ENCODE measurements at regions not wholly inside any gene's neighbourhood (a gene's known extent, or its start where the extent isn't known, plus 50 kb on each side); places are given as distances from the start of the nearest gene placed in this dataset.
"Not testable (repeated sequence)": the region's sequence is repeated elsewhere in the genome, so short reads cannot be mapped to it uniquely, and the experiment has no call there.

DNA sequence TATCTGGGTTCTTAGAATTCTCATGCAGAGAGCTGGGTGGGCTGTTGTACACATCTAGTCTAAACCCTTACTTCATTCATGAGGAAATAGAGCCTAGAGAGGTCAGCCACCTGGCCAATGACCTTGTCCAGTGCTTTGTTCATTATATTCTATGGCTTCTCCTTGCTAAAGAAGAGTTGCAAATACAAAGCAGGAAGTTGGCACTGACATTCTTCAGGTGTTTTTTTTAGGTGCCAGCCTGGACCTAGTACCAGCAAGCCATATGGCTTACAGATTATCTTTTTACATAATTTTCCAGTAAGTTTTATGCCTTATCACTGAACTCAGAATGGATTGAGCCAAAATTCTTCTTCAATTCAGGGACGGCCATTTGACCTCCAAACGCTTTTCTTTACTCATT is 54.7 kb upstream of the PGM2 start:
- no peak for DNase-seq (ENCODE audit: low spot score)

DNA sequence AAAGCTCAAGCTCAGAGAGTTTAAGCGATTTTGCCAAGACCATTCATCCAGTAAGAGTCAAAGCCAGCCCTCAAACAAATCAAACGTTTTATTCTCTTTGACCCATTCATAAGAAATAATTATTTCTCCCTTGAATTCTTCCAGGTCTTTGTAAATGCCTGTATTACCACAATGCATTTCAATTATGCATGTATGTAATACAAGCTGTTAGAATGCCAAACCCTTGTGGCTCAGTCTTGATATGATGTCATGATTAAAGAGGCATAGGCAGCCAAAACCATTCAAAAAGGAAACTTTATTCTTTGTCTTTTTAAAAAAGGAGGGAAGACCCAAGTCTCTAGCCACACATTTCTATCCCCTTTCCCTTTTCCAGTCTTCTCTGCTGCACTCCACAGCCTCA is 56.5 kb upstream of the PGM2 start:
- DNase-seq (ENCODE audit: low spot score): no peak

DNA sequence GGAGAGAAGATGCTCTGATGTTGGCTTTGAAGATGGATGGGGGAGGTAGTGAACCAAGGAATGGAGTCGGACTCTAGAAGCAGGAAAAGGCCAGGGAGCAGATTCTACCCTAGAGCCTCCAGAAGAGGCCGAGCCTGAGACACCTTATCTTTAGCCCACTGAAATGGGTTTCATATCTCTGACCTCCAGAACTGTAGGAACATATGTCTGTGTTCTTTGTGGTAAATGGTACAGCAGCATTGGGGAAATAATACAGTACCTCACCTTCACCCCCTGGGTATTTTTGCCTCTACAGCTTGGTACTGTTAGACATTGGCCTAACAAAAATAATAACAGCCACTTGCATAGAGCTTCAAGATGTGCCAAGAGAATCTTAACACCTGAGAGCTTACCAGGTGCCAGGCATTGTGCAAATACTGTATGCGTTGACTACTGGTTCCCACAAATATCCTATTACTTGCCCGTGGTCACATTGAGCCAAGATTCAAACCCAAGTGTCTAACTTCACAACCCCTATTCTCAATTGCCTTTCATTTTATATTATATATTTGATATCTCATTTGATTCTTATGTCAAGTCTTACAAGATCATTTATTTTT is 57.0 kb upstream of the PGM2 start:
- DNase-seq (ENCODE audit: low spot score): no peak

DNA sequence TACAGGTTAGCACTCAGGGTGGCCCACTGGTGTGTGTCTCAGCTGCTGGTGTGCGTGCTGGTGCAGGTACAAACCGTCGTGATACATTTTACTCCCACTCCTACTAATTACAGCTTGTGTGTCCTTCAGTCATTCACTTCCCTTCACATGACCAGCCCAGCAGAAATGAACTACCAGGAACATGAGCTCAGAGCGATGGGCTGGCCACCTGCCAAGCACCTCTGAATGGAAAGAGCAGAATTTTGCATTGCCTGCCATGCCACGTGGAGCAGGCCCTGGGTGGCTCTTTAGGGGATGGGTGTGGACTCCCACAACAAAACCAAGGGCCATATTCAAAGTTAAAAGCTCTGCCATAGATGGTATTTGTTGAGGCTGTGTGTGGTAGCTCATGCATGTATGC is 58.9 kb upstream of the PGM2 start:
- no peak for DNase-seq (ENCODE audit: low spot score)

DNA sequence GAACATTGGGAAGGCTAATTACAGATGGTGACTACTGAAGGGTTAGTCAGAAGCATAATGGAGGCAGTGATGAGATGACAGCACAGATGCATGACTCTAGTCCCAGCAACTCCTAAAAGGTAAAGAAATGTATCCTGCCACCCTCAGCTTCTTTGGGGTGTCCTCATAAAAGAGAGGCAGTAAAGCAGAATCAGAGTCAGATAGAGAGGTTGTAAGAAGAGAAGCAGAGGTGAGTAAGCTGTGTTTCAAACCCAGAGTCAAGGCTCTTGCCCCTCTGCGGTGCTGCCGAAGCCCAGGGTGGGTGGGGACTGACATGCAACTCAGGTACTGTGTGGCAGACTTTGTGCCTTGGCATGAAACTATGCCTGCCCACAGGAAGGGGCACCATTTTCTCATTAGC is 59.5 kb upstream of the PGM2 start:
- no peak for DNase-seq (ENCODE audit: low spot score)

DNA sequence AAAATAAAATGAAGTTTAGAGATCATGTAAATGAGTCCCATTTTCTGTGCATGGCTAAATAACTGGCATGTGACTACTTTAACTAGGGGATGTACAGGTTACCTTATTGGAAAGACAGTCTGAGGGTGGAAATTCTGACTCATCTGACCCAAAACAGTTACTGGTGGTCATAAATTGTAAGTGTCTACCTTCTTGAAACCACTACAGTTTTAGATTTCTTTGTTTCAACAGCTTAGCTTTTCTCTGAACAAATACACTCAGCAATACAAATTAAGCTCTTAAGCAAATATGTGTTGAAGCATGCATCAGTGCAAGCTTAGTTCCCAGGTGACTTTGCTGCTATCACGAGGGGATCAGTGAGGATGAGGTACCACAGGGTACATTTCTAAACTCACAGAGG is 60.7 kb upstream of the PGM2 start:
- no peak for DNase-seq (ENCODE audit: low spot score)

DNA sequence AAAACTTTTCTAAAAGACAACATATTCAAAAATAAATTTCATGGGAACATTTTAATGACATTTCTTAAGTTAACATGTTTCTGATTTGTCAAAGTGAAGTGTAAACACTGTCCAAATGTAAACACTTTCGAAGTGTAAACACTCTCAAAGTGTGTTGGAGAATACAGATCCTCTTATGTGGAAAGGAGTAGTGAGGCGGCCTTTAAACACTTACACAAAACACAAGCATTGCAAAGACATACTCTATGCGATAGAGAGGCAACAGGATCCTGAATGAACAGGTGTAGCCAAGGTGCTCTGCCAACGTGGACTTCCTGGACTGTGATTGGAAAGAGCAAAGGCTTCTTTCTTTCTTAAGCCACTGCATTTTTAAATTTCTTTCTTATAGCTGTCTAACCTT is 62.7 kb upstream of the PGM2 start:
- no peak for DNase-seq (ENCODE audit: low spot score)

DNA sequence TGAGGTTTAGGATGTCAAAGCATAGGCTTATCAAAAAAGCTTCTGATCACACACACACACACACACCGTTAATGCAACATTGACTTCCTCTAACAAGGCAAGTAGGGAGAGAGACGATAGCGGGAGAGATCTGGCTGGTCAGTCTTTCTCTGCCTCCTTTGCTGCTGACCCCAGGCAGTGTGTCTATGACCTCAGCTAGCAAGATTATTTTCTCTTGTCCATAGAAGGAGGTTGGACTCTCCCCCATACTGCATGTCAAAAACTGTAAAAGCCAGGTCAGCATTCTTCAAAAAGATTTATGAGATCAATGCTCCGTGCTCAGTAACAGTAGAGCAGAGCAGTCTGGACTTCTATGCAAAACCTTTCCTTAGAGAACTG is 63.5 kb upstream of the PGM2 start:
- no peak for DNase-seq (ENCODE audit: low spot score)

DNA sequence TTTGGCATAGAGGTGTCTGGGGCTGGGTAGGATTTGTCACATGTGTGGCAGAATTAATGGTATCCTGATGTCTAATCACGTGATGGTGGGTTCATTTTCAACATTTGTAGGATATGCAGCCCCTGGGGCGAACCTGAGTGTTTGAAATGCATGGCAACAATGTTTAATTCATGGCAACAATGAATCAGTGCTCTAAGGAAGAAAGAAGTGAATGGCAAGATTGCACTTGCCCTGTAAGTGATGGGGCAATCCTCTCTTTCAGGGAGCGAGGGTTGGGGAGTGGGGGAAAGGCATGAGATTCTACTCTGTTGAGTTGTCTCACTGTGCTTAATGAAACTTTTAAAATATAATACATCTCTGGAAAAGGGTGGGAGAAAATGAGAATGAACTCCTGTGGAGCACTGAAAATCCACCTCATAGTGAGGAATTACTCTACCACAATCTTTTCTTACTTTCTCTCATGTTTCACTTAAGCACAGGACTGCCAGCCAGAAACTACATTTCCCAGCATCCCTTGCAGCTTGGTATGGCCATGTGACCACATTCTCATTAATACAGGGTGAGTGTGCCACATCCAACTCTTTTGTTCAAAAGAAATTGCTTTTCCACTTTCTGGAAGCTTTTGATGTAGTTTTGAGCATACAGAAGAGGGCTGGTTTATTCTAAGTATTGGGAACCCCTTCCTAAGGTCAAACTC is 64.0 kb upstream of the PGM2 start:
- no peak for DNase-seq (ENCODE audit: low spot score)

DNA sequence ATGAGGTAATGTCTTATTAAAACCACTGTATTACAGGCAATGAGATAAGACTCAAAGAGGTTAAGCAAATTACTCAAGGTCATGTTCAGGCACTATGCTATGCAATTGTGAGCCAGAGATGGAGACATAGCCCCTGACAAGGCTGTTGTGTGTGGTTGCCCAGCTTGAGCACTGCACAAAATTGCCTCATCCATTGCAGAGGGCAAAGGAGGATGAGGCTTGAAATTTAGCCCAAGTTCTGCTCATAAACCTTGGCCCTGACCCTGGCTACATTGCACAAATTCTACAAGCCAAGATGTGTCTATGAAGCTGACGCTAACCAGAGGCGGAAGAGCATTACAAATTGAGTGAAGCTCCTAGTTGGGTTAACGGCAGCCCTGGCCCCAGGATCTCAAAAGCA is 65.6 kb upstream of the PGM2 start:
- DNase-seq (ENCODE audit: low spot score): no peak

DNA sequence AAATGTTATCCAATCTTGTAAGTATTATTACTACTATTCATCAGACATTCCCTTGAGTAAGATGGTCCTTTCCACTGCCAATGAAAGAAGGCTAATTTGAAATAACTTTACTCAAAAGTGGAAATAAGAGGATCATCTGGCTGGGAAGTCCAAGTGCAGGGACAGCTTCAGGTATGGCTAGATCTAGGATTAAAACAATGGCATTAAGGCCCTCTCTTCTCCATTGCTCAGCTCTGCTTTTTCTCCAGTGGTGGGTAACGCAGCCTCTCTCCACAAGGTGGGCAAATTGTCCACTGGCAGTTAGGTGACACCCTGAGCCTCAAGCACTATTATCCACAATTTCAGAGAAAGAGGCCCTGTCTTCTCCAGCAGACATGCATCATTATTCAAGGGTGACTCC is 66.7 kb upstream of the PGM2 start:
- no peak for DNase-seq (ENCODE audit: low spot score)

DNA sequence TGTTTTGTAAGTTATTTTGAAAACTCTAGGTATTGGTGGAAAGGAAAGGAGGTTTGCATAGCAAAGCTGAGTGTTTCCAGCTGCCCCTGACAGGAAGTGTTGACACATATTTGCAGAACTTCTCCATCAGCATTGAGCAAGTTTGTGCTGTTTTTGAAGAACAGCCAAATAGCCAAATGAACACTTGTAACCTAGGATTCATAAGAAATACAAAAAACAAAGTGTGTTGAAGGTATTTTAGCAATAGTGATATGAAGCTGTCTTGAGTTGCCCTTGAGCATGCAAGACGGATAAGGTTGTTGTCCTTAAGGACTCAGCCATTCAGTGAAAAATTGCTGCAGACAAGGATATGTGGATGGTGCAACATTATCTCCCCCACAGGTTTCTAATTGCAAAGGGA is 68.3 kb upstream of the PGM2 start:
- no peak for DNase-seq (ENCODE audit: low spot score)

DNA sequence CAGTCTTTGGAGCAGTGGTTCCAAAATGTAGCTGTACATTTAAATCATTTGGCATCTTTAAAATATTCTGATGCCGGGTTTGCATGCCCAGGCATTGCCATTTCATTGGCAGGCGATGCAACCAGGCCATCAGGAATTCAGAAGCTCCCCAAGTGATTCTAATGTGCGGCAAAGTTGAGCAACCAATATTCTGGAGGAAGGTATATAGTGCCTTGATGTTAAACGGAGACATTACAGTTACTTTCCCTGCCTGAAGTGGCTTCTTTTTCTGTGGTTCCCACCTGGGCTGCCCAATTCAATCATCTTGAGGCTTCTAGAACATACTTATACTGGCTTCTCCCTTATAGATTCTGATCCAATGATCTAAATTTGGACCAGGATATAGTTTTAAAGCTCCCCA is 68.7 kb upstream of the PGM2 start:
- no peak for DNase-seq (ENCODE audit: low spot score)

DNA sequence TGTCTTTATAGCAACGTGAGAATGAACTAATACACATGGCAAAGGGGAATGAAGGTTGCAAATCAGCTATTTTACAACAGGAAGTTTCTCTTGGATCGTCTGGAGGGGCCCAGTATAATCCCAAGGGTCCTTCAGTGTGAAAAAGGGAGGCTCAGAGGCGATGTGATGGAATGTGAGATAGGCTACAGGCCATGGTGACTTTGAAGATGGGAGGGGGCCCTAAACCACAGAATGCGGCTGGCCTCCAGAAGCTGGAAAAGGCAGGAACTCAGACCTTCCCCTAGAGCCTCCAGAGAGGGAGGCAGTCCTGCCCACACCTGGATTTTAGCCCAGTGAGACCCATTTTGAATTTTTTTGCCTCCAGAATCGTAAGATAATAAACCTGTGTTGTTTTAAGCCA is 69.4 kb upstream of the PGM2 start:
- DNase-seq (ENCODE audit: low spot score): no peak

DNA sequence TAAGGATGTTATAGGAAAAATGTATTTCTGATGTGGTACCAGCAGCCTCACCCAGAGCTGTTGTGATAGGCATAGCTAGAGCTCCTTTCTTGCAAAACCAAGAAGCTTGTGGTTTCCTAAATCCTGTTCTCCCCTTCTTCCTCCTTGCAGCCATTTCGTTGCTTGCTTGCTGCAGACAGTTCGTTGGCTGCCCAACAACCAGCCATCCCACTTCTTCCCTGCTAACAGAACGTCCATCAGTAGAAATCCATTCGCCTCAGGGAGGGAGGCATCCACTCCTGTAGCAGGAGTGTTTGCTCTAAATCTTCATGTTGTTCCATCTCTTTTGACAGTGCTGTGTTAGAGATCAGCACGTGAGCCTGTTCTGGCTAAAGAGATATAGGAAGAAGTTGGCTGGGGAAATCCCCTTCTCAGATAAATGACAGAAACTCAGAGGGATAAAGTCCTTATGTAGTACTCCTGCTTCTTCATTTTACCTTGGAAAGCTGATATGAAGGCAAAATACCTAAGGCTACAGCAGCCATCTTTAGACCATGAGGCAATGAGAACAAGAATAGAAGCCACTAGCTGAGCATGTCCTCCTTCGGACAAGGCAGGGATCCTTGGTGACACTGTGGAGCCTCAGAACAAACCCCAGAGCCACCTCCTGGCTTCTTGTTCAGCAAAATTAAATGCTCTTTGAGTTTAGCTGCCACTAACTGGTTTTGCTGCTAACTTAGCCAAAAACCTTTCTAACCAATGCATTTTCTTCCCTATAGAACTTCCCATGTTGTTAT is 68.4 kb upstream of the RELL1 start:
- no peak for DNase-seq (ENCODE audit: low spot score)

DNA sequence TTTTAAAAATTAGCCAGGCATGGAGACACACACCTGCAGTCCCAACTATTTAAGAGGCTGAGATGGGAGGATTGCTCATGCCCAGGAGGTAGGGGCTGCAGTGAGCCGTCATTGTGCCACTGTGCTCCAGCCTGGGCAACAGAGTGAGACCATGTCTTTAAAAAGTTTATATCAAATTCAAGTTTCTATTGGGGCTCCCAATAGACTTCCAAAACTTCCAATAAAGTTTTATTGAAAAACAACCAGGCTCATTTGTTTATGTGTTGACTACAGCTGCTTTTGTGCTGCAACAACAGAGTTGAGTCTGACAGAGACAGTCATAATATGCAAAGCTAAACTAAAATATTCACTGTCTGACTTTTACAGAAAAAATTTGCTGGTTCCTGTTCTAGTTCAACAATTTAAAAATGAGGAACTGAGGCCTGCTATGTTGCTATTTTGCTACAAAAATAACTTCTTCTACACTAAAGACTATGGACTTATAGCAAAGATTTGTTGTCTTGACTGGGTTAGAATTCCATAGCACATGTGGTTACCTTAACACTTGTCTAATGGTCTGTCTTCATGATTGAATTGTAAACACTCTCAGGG is 63.3 kb upstream of the RELL1 start:
- no peak for DNase-seq (ENCODE audit: low spot score)

DNA sequence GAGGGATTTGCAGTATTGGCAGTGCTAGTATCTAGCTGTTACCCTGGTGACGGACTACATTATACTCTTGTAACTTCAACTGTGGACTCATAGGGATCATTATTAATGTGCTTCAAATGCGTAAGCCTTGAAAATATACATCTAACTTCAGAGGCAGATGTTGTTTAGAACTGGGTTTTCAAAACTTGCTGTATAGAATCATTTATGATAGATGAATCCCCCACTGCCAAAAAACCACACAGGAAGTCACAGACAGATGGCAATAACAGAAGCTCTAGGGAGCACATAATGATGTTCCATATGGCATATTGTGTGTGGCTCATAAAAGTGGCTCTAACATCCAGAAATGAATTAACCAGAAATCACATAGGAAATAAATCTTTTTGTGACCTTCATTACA is 62.3 kb upstream of the RELL1 start:
- peak; percentile 87 for DNase-seq (ENCODE audit: low spot score)

DNA sequence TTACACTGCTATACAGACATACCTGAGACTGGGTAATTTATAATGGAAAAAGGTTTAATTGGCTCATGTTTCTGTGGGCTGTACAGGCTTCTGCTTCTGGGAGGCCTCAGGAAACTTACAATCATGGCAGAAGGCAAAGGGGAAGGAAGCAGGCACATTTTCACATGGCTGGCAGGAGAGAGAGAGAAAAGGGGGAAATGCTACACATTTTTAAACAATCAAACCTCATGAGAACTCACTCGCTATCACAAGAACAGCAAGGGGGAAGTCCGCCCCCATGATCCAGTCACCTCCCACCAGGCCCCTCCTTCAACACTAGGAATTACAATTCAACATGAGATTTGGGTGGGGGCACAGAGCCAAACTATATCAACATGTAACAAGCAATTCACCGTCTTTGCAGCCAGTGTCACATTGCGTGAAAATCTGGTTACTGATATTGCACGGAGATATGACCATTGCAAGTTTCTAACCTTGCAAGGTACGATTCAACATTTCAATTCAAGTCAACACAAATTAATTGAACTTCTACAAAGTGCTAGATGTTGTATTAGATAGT is 61.7 kb upstream of the RELL1 start:
- DNase-seq (ENCODE audit: low spot score): no peak

DNA sequence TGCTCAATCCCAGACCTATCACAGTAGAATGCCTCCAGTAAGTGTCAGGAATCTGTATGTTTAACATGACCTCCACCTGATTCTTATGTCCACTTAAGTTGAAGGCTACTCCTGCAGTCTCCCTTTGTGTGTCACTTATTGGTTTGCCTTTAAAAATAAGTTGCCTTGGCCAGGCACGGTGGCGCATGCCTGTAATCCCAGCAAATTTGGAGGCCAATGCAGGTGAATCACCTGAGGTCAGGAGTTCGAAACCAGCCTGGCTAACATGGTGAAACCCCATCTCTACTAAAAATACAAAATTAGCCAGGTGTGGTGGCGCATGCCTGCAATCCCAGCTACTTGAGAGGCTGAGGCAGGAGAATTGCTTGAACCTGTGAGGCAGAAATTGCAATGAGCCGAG is 60.7 kb upstream of the RELL1 start:
- DNase-seq (ENCODE audit: low spot score): not testable (repeated sequence)

DNA sequence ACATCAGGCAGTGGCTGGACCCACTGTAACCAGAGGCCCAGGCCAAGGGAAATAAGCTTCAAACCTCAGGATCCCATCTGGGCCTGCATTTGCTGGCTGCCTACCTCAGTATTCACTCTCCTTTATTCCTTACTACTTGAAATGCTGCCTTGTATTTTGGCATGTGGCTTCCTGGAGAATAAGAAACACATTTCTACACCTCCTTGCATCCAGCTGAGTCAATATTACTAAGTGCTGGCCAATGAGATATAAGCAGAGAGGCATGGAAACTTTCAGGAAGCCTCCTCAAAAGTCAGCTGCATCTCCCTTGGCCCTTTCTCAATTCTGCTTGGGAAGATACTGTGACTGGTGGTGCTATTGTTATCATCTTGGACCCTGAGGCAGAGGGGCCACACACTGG is 59.8 kb upstream of the RELL1 start:
- no peak for DNase-seq (ENCODE audit: low spot score)

DNA sequence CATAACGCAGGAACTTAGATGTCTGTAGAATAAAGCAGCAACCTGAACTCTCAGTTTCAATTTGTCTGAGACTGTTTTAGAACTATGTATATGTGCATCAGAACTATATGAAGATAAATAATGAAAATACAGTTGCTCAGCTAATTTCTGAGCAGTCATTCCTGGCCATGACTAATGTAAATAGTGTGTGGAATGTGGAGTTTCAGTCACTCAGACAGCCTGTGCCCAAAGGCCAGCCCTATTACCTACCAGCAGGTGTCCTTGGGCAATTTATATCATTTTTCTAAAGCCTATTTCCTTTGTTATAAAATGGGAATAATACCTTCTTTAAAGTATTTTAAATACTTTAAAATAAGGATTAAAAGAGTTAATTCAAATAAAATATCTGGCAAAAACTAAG is 56.0 kb upstream of the RELL1 start:
- DNase-seq (ENCODE audit: low spot score): no peak

DNA sequence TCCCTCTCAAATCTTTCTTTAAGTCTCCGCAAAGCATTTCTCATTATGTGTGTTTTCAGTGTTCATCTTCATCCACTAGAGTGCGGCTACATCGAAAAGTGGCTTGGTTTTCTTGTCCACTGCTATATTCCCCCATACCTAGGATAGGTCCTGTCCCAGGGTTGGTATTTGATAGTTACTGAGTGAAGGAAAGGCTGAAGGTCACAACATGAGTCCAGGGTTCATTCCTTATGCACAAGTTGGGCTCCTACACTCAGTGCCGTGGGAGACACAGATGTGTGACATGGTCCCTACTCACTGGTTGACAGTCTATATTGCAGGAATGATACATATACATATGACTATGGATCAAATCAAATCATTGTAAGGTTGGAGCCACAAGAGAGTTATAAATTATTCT is 55.4 kb upstream of the RELL1 start:
- DNase-seq (ENCODE audit: low spot score): no peak

DNA sequence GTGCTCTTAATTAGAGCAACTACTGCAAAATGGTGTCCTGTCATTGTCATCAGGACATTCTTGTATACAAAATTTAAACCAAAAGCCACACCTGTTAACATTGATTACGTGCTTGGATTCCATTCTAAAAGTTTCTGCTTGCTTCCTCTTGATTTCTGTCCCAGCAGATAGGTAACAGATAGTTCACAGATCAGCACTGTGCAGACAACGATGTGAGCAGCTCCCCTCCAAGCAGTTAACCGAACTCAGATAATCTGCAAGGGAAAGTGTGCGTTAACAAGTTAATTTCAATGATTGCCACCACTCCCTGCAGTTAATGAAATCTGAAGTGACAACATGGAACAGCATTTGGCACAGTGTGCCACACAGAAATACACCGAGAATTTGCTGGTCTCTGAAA is 54.4 kb upstream of the RELL1 start:
- DNase-seq (ENCODE audit: low spot score): no peak

All from cerebellar cortex (tissue), 1 donor.